ENCODE measurements at regions not wholly inside any gene's neighbourhood (a gene's known extent, or its start where the extent isn't known, plus 50 kb on each side); places are given as distances from the start of the nearest gene placed in this dataset.

DNA sequence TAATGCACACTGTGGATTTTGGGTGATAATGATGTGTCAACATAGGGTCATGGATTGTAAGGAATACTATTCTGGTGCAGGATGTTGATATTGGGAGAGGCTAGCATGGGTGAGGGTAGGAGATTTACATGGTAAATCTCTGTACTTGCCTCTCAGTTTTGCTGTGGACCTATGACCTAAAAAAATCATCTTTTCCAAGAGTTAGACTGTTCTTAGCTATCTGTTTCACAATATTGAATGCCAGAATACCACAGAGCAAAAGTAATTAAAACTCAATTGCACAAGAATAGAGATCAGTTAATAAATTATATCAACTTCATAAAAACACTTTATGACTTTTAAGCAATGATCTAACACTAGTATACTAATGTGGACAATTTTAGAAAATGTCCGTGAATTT, 651.6 kb downstream of the HTR1A start:
- Histone ChIP-seq H3K36me3 (no peaks in the 10 kb centered on the region), H3K27me3 (no peaks in the 10 kb centered on the region), H3K4me3 (no peak overlapping the region), H3K27ac (no peak overlapping the region), H3K9me3 (no peaks in the 10 kb centered on the region), H3K4me1 (no peaks in the 10 kb centered on the region)
- DNase-seq: no peak
- TF ChIP-seq CTCF (IDR thresholded peaks at IDR 0.05) (no peak), POLR2AphosphoS5 (IDR thresholded peaks at IDR 0.05) (no peak), POLR2A (IDR thresholded peaks at IDR 0.05) (no peak), EP300 (IDR thresholded peaks at IDR 0.05; ENCODE audit: low read depth) (no peak)
- in situ Hi-C loops (cut with MboI; ENCODE audit: low pct_ligation_motif_present in 1 of 4, low pct_unique_long_range_greater_than_20kb in 1 of 4, low sequenced_read_pairs in 3 of 4) (no loop called here), intact Hi-C loops (cut with DNase I; ENCODE audit: low total_unique reads) (no loop called here)
- WGBS, 2 donors (ENCODE audit: low coverage in 1 of 2): 68 to 69% methylated on average over 1 of the region's 1 CpG

- 92% methylated on average over 1 of the region's 1 CpG for WGBS, 2 donors (ENCODE audit: low coverage in 1 of 2)
- no peak for DNase-seq
These were observed 655.3 kb downstream of the HTR1A start for GRCh38 chr5:63306909-63307308.

GRCh38 chr5:63293317-63293716, 668.9 kb downstream of the HTR1A start:
- WGBS, 2 donors (ENCODE audit: low coverage in 1 of 2): 51 to 52% methylated on average over 1 of the region's 1 CpG
- no peaks in the 10 kb centered on the region for H3K27me3 ChIP-seq
- H3K9me3 ChIP-seq: no peaks in the 10 kb centered on the region
- no peak overlapping the region for H3K27ac ChIP-seq
- TF ChIP-seq CTCF (IDR thresholded peaks at IDR 0.05) (no peak), POLR2AphosphoS5 (IDR thresholded peaks at IDR 0.05) (no peak), EP300 (IDR thresholded peaks at IDR 0.05; ENCODE audit: low read depth) (no peak), POLR2A (IDR thresholded peaks at IDR 0.05) (no peak)
- intact Hi-C loops (cut with DNase I; ENCODE audit: low total_unique reads) (no loop called here), in situ Hi-C loops (cut with MboI; ENCODE audit: low pct_ligation_motif_present in 1 of 4, low pct_unique_long_range_greater_than_20kb in 1 of 4, low sequenced_read_pairs in 3 of 4) (no loop called here)
- DNase-seq: no peak
- H3K36me3 ChIP-seq: no peaks in the 10 kb centered on the region
- H3K4me1 ChIP-seq: no peaks in the 10 kb centered on the region
- H3K4me3 ChIP-seq: no peak overlapping the region

More at GRCh38 chr5:63306909-63307308, 655.3 kb downstream of the HTR1A start:
- no peaks in the 10 kb centered on the region for H3K36me3 ChIP-seq
- TF ChIP-seq EP300 (IDR thresholded peaks at IDR 0.05; ENCODE audit: low read depth): no peak
- intact Hi-C loops (cut with DNase I; ENCODE audit: low total_unique reads): no loop called here
- no peaks in the 10 kb centered on the region for H3K9me3 ChIP-seq
- no peaks in the 10 kb centered on the region for H3K4me1 ChIP-seq
- in situ Hi-C loops (cut with MboI; ENCODE audit: low pct_ligation_motif_present in 1 of 4, low pct_unique_long_range_greater_than_20kb in 1 of 4, low sequenced_read_pairs in 3 of 4): no loop called here
- no peaks in the 10 kb centered on the region for H3K27me3 ChIP-seq
- H3K27ac ChIP-seq: no peak overlapping the region
- no peak overlapping the region for H3K4me3 ChIP-seq

DNA sequence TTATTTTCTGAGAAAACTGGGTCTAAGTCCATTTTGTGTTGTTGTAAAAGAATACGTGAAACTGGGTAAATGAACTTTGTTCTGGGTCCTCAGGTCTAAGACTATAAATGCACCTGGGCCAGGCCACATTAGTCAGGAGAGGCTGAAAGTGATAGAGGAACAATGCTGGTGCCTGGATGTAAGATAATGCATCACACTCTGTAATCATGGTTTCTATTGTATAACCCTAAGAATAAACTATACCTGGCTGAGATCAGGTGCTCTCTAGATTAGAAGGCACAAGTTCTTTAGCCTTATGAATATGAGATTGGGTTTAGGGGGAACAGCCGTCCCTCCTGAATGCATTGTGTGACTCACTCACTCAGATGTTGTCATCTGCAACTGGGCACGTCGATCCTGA, 675.5 kb downstream of the HTR1A start:
- Histone ChIP-seq H3K36me3 (no peaks in the 10 kb centered on the region), H3K27ac (no peak overlapping the region), H3K4me1 (no peaks in the 10 kb centered on the region), H3K4me3 (no peak overlapping the region), H3K27me3 (no peaks in the 10 kb centered on the region), H3K9me3 (no peaks in the 10 kb centered on the region)
- in situ Hi-C loops (cut with MboI; ENCODE audit: low pct_ligation_motif_present in 1 of 4, low pct_unique_long_range_greater_than_20kb in 1 of 4, low sequenced_read_pairs in 3 of 4) (no loop called here), intact Hi-C loops (cut with DNase I; ENCODE audit: low total_unique reads) (no loop called here)
- no peak for DNase-seq
- TF ChIP-seq CTCF (IDR thresholded peaks at IDR 0.05): no peak
- no peak for TF ChIP-seq POLR2A (IDR thresholded peaks at IDR 0.05)
- TF ChIP-seq EP300 (IDR thresholded peaks at IDR 0.05; ENCODE audit: low read depth): no peak
- TF ChIP-seq POLR2AphosphoS5 (IDR thresholded peaks at IDR 0.05): no peak
- 57 to 72% methylated on average over 3 to 4 of the region's 4 CpGs for WGBS, 2 donors (ENCODE audit: low coverage in 1 of 2)

DNA sequence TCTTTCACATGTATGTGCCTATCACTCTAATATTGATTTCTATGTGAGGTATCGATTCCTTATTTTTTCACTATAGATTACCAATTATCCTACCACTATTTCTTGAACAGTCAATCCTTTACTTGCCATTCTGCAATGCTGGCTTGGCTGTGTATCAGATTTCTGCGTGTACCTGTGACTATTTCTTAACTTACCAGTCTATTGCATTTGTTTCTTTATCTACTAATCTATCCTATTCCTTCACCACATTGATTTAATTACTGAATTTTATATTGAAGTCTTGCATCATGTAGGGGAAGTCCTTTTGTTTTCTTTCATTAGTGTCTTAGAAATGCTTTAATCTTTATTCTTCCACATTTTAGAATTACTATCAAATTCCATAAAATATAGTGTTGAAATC, 684.8 kb downstream of the LRRC70 start:
- H3K4me1 ChIP-seq: no peaks in the 10 kb centered on the region
- DNase-seq: no peak
- no peak overlapping the region for H3K4me3 ChIP-seq
- no peaks in the 10 kb centered on the region for H3K27me3 ChIP-seq
- TF ChIP-seq POLR2AphosphoS5 (IDR thresholded peaks at IDR 0.05): no peak
- no peak for TF ChIP-seq EP300 (IDR thresholded peaks at IDR 0.05; ENCODE audit: low read depth)
- H3K9me3 ChIP-seq: no peaks in the 10 kb centered on the region
- in situ Hi-C loops (cut with MboI; ENCODE audit: low pct_ligation_motif_present in 1 of 4, low pct_unique_long_range_greater_than_20kb in 1 of 4, low sequenced_read_pairs in 3 of 4) (no loop called here), intact Hi-C loops (cut with DNase I; ENCODE audit: low total_unique reads) (no loop called here)
- no peaks in the 10 kb centered on the region for H3K36me3 ChIP-seq
- no peak overlapping the region for H3K27ac ChIP-seq
- WGBS, 2 donors (ENCODE audit: low coverage in 1 of 2): 81 to 82% methylated on average over 2 of the region's 2 CpGs

All from transverse colon (tissue), 4 donors.